GM19023 (cell line): ENCODE measurements at regions not wholly inside any gene's neighbourhood (a gene's known extent, or its start where the extent isn't known, plus 50 kb on each side); places are given as distances from the start of the nearest gene placed in this dataset.
A peak's percentile ranks its signal among the peaks of the same experiment; 100 is the strongest.
"Not testable (repeated sequence)": the region's sequence is repeated elsewhere in the genome, so short reads cannot be mapped to it uniquely, and the experiment has no call there.

Source experiments
- ATAC-seq: cut with Tn5 transposase; IDR thresholded peaks from one replicate; pipeline ENCODE4 v1.9.1; 2021; ENCODE audit warnings: mild to moderate bottlenecking, moderate library complexity; ENCODE audit not compliant: unreplicated experiment

DNA sequence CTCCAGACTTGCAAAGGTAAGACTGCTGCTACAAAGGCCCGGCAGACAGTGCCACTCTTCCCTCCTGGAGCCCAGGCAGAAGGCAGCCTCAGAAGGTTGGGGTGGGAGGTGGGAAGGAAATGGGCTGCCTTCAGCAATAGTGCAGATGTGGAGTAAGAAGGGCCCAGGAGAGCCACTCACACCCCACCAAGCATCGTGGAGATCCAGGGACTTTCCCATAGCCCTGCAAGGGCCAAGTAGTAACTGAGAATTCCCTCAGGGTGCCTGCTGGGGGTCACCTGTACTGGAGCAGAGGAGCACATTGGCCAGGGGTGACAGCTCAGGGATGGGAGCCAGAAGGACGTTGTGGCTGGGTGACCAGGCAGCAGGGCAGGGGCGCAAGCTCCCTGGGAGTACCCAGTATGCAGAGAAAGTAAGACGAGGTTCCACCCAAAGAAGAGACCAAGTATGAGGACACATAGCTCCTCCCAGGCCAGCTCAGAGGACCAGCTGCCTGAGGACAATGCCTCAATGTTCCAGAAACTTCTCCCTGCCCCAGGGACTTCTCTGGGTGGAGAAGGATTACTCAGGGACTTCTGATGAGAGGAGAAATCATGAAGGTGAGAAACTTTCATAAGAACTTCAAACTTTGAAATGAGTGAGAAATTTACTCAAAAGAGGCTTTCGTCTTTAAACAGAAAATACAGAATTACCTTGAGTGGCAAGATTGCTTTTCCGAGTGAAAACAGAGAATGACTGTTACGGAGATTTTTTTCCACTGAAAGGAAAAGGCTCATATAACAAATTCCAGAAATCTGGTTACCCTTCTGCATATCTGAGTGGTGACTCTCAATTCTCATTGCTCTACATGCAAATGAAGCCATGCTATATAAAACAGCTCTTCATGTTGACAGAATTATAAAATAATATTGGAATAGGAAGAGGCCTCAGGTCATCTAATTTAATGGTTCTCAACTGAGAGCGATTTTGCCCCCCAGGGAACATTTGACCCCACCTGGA is 87.9 kb upstream of the TRIO start:
- ATAC-seq: no peak

DNA sequence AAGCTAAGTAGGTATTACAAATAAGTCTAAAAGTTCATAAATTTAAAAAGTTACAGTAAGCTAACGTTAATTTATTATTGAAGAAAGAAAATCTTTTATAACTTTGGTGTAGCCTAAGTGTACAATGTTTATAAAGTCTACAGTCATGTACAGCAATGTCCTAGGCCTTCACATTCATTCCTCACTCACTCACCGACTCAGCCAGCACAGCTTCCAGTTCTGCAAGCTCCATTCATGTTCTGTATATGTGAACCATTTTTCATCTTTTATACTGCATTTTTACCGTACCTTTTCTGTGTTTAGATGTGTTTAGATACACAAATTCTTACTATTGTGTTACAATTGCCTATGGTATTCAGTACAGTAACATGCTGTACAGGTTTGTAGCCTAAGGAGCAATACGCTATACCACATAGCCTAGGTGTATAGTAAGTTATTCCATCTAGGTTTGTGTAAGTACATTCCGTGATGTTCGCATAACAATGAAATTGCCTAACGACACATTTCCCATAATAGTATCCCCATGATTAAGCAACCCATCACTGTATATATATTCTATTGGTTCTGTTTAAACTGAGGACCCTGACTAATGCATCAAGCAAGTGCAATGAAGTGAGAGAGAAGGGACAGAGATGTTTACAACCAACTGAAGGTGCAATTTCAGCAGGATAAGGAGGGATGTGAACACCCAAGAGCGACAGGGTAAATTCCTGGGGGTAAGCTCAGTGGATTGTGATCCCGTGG is 88.9 kb upstream of the TRIO start:
- no peak for ATAC-seq

DNA sequence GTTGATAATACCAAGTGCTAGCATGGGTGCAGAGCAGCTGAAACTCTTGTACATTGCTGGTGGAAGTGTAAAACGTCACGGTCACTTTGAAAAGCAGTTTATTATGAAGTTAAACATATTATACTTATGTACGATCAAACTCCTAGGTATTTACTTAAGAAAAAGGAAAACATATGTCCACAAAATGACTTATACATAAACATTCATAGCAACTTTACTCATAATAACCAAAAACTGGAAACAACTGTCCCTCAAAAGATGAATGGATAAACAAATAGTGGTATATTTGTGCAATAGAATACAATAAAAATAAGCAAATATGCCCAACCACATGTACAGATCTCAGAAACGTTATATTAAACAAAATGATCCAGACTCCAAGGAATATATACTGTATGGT is 92.3 kb upstream of the TRIO start:
- ATAC-seq: no peak

DNA sequence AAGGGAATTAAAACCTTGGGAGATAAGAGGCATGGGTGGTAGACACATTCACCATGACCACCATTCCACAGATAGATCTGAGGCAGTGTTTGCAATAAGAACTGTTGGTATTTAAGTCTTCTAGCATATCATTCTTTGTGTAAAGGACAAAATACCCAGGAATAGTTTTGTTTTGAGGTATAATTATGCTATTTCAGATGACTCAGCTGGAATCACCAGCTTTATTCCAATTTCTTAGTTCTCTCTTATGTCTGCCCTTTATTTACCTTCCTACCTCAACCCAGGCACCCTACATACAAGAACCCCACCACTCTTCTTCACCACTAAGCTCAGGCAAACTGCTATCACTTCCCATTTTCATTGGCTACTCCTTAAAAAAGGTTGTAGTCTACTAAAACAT is 94.7 kb upstream of the TRIO start:
- ATAC-seq: no peak

DNA sequence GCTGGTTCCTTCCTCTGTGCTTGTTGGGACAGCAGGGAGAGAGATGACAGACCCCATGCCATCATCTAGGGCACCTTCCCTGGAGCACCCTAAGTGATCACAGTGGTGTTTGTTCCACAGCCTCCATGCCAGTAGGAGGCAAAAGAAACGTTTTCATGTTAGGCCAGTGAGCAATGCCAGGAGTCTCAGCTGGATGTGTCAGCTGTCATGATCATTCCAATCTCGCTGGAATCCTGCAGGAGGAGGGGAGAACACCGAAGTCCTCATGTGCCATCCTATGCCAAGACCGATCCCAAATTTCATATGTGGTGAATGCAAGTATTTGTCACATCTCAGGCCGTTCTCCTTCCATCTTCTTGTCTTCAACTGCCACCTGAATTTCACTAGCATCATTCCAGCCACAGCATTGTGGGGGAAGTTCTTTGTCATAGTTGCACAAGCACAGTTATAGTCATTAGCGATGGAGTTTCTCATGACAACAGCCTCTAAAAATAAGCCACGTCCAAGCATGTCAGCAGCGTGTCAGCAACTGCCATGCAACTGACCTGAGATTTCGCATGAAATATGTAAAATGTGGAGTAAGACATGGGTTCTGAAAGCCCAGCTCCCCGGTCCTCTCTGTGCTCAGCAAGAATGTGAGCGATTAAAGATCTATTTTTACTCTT is 97.2 kb upstream of the DNAH5 start:
- ATAC-seq: no peak

DNA sequence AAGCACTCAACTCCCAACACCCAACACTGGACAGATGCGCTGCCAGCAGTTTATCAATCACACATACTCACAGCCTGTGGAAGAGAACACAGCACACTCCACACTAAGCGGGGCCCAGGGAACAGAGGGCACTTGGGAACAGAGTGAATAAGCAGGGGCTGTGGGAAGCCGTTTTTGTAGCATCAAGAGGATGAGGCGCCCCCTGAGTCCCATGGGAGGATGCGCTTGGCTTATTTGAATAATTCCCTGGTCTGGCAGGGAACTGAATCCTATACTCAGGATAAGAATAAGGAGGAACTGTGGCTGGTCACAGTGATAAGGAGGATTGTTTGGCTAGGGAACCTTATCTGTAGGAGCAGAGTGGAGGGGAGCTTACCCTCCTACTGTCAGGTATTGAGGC is 96.1 kb upstream of the DNAH5 start:
- no peak for ATAC-seq

DNA sequence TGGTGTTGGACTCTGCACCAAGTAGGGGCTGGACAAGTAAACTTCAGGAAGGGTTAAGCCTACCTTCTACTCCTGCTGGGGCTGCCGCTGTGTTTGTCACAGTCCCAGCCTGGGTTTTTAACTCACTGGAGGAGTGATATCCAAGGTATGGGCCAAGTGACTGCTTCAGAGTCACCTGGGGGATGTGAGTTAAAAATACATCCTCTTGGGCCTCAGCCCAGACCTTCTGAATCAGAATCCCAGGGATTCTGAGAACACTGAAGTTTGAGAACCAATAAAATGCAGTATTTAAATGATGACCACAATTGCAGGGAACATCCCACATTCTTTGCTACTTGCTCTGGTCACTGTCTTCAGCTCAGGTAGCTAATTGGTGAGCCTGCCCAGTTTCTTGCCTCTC is 95.1 kb upstream of the DNAH5 start:
- ATAC-seq: no peak

DNA sequence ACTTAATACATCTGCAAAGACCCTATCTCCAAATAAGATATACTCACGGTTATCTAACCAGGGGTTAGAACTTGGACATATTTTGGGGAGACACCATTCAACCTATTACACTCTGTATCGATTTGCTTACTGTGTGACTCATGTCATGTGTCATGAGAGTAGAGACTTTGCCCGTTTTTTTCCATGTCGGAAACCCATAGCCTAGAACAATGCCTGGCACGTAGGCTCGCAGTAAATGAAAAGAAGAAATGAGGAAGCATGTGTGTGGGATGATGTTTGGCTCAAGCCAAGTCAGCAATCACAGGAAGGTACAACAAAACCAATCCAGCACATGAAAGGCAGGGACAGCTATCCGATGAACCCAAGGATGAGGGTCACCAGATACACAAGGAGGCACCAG is 94.6 kb upstream of the DNAH5 start:
- ATAC-seq: no peak

DNA sequence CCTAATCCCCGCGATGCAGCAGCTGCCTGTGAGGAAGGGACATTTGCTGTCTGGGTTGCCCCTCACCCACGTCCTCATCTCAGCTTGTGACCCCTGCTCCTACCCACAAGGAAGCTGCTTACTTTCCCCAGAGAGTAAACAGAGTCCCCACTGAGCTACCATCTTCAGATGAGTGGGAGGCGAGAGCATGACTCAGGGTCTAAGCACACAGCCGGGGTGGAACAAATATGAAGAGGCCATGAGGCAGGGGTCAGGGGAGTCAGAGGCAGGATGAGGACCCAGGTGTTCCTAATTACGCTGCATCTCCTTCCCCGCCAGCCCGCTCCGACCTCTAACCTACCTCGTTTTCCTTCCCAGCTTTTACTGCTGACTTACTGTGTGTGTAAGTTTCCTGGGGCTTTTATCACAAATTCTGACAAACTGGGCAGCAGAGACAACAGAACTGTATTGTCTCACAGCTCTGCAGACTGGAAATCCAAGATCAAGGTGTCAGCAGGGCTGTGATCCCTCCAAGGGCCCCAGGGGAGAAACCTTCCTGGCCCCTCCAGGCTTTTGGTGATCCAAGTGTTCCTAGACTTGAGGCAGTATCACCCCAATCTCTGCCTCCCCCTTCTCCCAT is 94.0 kb upstream of the DNAH5 start:
- no peak for ATAC-seq

DNA sequence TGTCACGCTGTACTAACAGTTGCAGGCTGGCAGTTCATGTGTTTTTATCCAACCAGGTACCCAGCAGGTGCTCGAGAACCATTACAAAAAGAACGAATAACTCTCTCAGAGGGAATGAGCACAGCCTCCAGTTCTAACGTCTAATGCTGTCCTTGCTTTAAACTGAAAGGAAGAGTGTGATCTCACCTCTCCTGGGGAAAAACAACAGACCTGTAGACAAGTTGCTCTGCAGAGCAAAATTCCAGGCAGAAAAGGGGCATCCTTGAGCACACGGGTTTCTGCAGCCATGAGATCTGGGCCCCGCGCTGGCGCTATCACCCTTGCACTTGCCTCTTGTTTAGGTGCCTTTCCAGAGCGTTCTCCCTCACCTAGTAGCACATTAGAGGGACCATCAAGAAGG is 92.5 kb upstream of the DNAH5 start:
- no peak for ATAC-seq

DNA sequence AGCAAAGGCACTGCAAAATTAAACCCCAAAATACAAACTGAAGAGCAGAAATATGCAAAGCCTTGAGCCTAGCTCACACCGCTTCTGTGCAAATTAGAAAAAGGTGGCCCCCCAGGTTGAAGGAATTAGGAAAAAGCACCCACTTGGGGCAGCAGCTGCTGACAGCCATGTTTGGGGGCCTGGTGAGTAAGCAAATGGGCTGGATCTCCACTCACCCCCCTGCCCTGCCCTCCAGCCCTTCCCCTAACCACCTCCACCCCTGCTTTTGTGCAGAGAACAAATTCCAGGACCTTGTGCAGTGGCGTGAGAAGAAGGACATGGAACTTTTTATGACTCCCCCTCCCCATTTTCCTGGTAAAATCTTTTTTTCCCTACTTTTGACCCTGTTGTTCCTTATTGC is 92.0 kb upstream of the DNAH5 start:
- no peak for ATAC-seq

DNA sequence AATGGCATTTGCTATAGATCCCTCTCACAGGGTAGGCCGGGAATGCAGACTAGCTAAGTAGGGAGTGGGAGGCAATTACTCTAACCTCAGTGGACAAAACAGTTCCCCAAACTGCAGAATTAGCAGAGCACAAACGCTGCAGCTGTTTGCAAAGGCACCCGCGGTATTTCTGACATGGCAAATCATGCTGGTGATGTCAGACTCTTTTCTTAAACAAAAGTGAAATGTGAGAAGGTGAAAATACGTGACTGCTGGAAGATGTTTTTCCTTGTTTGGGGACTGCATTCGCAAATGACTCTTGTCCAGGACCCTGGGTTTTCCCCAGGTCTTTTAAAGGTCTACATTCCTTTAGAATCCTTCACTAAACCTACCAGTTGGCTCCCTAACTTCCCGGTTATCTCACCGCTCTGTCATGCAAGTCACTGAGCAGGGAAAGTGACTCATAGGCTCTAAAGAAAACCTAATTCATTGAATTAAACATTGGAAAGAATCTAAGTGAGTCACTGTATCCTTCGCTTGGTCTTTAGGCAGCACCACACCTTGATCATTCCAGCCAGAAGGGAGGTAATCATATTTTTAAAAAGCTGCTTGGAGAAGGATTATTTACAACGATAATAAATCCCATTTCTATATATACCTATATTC is 91.5 kb upstream of the DNAH5 start:
- peak; percentile 47 for ATAC-seq

DNA sequence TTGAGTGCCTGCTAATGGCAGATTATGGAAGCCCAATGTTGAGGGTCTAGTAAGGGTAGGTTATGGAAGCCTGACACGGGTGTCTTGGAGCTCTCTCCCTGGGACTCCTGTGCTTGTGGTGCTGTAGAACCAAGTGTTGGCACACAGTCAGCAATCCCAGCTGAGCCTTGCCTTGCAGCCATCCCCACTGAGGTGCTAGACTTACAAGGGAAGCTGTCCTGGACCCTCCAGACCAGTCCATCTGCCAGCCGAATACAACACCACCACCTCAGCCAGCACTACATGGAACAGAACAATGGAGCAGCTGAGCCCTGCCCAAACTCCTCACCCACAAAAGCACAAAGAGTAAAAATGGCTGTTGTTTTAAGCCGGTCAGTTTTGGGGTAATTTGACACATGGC is 90.5 kb upstream of the DNAH5 start:
- no peak for ATAC-seq

DNA sequence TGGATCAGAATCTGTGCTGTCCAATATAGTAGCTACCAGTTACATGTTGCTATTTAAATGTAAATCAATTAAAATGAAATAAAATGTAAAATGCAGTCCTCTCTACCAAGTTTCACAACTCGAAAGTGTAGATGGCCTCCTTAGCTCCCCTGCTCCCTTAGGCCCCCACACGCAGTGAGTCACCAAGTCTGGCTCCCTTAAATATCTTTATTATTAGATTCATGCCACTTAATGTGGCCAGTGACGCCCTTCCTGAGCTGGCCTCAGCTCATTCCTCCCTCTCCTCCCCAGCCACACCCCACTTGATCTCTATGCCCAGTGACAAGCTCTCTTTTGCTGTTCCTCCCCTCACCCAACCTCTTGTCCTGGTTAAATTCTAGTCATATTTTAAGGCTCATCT is 88.4 kb upstream of the DNAH5 start:
- no peak for ATAC-seq

DNA sequence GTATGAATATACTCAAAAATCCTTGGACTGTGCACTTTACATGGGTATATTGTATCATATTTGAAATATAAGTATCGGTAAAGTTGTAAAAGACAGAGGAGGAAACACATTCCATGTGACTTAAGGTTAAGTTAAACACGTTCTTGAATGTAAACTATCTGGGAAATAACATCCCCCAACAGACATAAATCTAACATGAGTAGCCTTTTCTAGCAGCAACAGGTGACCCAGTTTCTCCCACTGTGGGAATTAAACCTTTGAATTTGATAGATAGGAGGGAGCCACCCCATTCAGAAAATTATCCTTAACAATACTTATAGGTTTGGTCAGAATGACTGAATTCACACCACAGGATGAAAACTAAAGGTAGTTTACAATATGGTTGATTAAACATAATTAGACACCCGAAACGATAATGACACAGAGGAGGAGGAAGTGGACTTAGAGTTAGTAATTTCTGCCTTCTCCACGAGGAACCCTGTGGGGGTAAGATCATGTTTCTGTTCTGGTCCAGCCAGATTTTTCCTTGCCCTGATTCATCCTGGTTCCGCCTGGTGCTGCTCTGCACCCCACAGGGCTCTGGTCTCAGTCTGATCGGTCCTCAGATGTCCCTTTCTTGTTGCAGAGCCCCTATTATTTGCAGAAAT is 84.6 kb upstream of the DNAH5 start:
- no peak for ATAC-seq

DNA sequence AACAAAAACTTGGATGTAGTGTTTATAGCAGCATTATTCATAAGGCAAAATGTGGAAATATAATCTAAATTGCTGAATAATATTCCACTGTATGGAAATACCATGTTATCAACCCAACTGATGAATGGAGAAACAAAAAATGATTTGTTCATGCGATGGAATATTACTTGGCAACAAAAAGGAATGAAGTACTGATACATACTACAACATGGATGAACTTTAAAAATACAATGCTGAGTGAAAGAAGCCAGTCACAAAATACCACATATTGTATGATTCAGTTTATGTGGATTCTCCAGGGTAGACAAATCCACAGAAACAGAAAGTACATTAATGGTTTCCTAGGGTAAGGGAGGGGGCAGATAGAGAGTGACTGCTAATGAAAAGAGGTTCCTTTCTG is 83.7 kb upstream of the DNAH5 start:
- ATAC-seq: no peak

DNA sequence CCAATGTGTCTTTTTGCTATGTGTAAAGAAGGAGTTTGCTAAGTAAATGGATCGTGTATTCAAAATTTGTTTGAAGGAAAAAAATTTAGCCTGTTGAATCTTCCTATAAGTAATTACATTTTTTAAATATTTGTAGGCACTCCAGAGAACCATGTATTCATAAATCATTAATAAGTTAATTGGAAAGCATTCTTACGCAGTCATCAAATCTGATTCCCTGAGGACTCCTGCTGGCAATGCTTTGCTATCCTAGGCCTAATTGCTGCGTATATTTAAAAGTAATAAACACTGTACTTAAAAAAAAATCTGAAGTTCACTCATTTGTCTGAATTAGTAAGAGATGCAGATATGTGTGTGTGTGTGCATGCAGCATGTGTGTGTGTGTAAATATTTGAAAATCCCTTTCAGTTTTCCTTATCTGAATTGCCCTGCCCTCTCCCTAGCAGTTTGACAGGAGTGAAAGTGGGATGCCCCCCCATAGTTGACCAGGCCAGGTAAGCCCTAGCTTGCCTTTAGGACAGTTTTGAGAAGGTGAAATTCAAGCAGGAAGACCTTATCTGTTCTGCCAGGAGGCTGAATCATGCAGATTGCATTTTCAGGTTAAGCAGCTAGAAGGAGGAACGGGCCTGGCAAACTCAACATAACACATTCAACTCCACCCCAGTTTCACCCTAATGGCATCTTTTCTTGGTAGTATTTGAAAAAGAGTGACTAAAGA is 81.2 kb upstream of the DNAH5 start:
- ATAC-seq: no peak

DNA sequence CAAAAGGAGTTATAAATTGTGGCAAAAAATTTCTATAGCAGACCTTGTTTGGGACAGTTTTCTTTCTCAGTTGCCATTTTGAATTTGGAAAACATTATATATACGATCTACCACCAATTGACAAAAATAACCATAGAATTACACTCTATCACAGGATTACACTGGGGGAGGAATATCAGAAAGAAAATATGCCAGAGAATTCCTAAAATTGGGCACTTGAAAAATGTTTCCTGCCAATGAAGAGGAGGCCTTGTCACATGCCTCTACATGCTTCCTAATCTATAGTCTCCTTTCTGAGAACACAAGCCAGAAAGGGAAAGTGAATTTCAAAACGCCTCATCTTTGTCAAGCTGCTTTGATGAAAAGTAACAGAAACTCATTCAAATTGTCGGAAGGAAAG is 78.5 kb upstream of the DNAH5 start:
- no peak for ATAC-seq

DNA sequence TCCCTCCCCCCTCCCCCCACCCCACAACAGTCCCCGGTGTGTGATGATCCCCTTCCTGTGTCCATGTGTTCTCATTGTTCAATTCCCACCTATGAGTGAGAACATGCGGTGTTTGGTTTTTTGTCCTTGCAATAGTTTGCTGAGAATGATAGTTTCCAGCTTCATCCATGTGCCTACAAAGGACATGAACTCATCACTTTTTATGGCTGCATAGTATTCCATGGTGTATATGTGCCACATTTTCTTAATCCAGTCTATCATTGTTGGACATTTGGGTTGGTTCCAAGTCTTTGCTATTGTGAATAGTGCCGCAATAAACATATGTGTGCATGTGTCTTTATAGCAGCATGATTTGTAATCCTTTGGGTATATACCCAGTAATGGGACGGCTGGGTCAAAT is 76.5 kb upstream of the DNAH5 start:
- ATAC-seq: not testable (repeated sequence)
